ENCODE measurements at regions not wholly inside any gene's neighbourhood (a gene's known extent, or its start where the extent isn't known, plus 50 kb on each side); places are given as distances from the start of the nearest gene placed in this dataset.

GRCh38 chr10:8247191-8247590 is 192.7 kb downstream of the GATA3 start:
- H3K4me1 Mint-ChIP-seq (ENCODE audit: low read depth, unreplicated experiment): peaks cover 17% of the 10 kb centered on the region
- Histone ChIP-seq H3K27ac (ENCODE audit: low read depth, low read length) (no peak overlapping the region), H3K4me3 (ENCODE audit: insufficient read depth, low read depth, low read length) (no peak overlapping the region), H3K79me2 (ENCODE audit: insufficient read depth, low read length) (no peaks in the 10 kb centered on the region), H3K27me3 (ENCODE audit: insufficient read depth, low read length) (no peaks in the 10 kb centered on the region), H3K4me2 (ENCODE audit: low read length) (no peak overlapping the region), H3K36me3 (ENCODE audit: insufficient read depth, low read length) (no peaks in the 10 kb centered on the region), H3K9ac (ENCODE audit: low read length) (no peak overlapping the region), H3K9me3 (ENCODE audit: insufficient read depth, low read depth, low read length) (no peaks in the 10 kb centered on the region), H4K20me1 (ENCODE audit: insufficient read depth, low read length) (no peaks in the 10 kb centered on the region), H3K4me1 (ENCODE audit: insufficient read depth, low read length) (peaks cover 4% of the 10 kb centered on the region), H2AFZ (ENCODE audit: low read depth, low read length) (no peak overlapping the region)
- peaks cover 4% of the 10 kb centered on the region for H3K9me3 Mint-ChIP-seq (ENCODE audit: unreplicated experiment)
- no peak overlapping the region for H3K27ac Mint-ChIP-seq (ENCODE audit: unreplicated experiment)
- no peaks in the 10 kb centered on the region for H3K27me3 Mint-ChIP-seq (ENCODE audit: low read depth, unreplicated experiment)
- FAIRE-seq (no peak), DNase-seq (ENCODE audit: low read depth) (no peak)
- no peak overlapping the region for H3K4me3 Mint-ChIP-seq (ENCODE audit: unreplicated experiment)
- no peaks in the 10 kb centered on the region for H3K36me3 Mint-ChIP-seq (ENCODE audit: low read depth, unreplicated experiment)
- TF ChIP-seq EZH2 (IDR thresholded peaks at IDR 0.05; ENCODE audit: insufficient read depth, low read length): no peak
- TF ChIP-seq CTCF (IDR thresholded peaks at IDR 0.05; ENCODE audit: insufficient read depth, low read depth, low read length): no peak

DNA sequence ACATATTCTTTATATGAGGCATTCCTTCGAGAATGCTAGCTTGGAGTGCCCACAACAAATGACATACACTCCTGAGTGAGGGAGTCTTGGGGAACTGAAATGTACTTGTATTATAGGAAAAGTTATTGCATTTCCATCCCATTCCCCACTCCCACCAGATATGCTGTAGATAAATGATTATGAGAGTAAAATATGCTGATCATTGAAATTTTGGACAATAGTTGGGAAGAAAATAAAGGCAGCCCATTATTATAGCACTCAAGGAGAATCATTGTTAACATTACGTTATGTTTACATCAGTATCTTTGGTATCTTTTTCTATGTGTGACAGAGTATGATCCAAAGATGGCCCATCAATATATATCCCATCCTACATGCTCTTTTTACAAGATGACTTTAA is 194.4 kb downstream of the GATA3 start:
- Mint-ChIP-seq H3K27ac (ENCODE audit: unreplicated experiment) (no peak overlapping the region), H3K4me3 (ENCODE audit: unreplicated experiment) (no peak overlapping the region), H3K9me3 (ENCODE audit: unreplicated experiment) (peaks cover 4% of the 10 kb centered on the region), H3K4me1 (ENCODE audit: low read depth, unreplicated experiment) (peaks cover 13% of the 10 kb centered on the region), H3K36me3 (ENCODE audit: low read depth, unreplicated experiment) (no peaks in the 10 kb centered on the region), H3K27me3 (ENCODE audit: low read depth, unreplicated experiment) (no peaks in the 10 kb centered on the region)
- Histone ChIP-seq H3K79me2 (ENCODE audit: insufficient read depth, low read length) (no peaks in the 10 kb centered on the region), H3K9ac (ENCODE audit: low read length) (no peak overlapping the region), H3K36me3 (ENCODE audit: insufficient read depth, low read length) (no peaks in the 10 kb centered on the region), H3K4me3 (ENCODE audit: insufficient read depth, low read depth, low read length) (no peak overlapping the region), H3K4me2 (ENCODE audit: low read length) (no peak overlapping the region), H3K27me3 (ENCODE audit: insufficient read depth, low read length) (no peaks in the 10 kb centered on the region), H2AFZ (ENCODE audit: low read depth, low read length) (no peak overlapping the region), H3K27ac (ENCODE audit: low read depth, low read length) (no peak overlapping the region), H3K4me1 (ENCODE audit: insufficient read depth, low read length) (peaks cover 4% of the 10 kb centered on the region), H4K20me1 (ENCODE audit: insufficient read depth, low read length) (no peaks in the 10 kb centered on the region), H3K9me3 (ENCODE audit: insufficient read depth, low read depth, low read length) (no peaks in the 10 kb centered on the region)
- FAIRE-seq (no peak), DNase-seq (ENCODE audit: low read depth) (no peak)
- TF ChIP-seq EZH2 (IDR thresholded peaks at IDR 0.05; ENCODE audit: insufficient read depth, low read length): no peak
- no peak for TF ChIP-seq CTCF (IDR thresholded peaks at IDR 0.05; ENCODE audit: insufficient read depth, low read depth, low read length)

- no peak overlapping the region for H3K4me3 Mint-ChIP-seq (ENCODE audit: unreplicated experiment)
- H3K9me3 Mint-ChIP-seq (ENCODE audit: unreplicated experiment): peaks cover 10% of the 10 kb centered on the region
- Histone ChIP-seq H2AFZ (ENCODE audit: low read depth, low read length) (no peak overlapping the region), H3K27me3 (ENCODE audit: insufficient read depth, low read length) (no peaks in the 10 kb centered on the region), H3K9me3 (ENCODE audit: insufficient read depth, low read depth, low read length) (no peaks in the 10 kb centered on the region), H4K20me1 (ENCODE audit: insufficient read depth, low read length) (no peaks in the 10 kb centered on the region), H3K4me2 (ENCODE audit: low read length) (no peak overlapping the region), H3K36me3 (ENCODE audit: insufficient read depth, low read length) (no peaks in the 10 kb centered on the region), H3K79me2 (ENCODE audit: insufficient read depth, low read length) (no peaks in the 10 kb centered on the region), H3K4me1 (ENCODE audit: insufficient read depth, low read length) (no peaks in the 10 kb centered on the region), H3K4me3 (ENCODE audit: insufficient read depth, low read depth, low read length) (no peak overlapping the region), H3K27ac (ENCODE audit: low read depth, low read length) (no peak overlapping the region), H3K9ac (ENCODE audit: low read length) (no peak overlapping the region)
- H3K4me1 Mint-ChIP-seq (ENCODE audit: low read depth, unreplicated experiment): peaks cover 14% of the 10 kb centered on the region
- FAIRE-seq (no peak), DNase-seq (ENCODE audit: low read depth) (no peak)
- no peak for TF ChIP-seq EZH2 (IDR thresholded peaks at IDR 0.05; ENCODE audit: insufficient read depth, low read length)
- TF ChIP-seq CTCF (IDR thresholded peaks at IDR 0.05; ENCODE audit: insufficient read depth, low read depth, low read length): no peak
- peaks cover 12% of the 10 kb centered on the region for H3K27me3 Mint-ChIP-seq (ENCODE audit: low read depth, unreplicated experiment)
- H3K27ac Mint-ChIP-seq (ENCODE audit: unreplicated experiment): no peak overlapping the region
- peaks cover 4% of the 10 kb centered on the region for H3K36me3 Mint-ChIP-seq (ENCODE audit: low read depth, unreplicated experiment)
Measured at GRCh38 chr10:8254350-8254749, 199.9 kb downstream of the GATA3 start.
